ENCODE measurements at regions not wholly inside any gene's neighbourhood (a gene's known extent, or its start where the extent isn't known, plus 50 kb on each side); places are given as distances from the start of the nearest gene placed in this dataset.
"Not testable (repeated sequence)": the region's sequence is repeated elsewhere in the genome, so short reads cannot be mapped to it uniquely, and the experiment has no call there.

GRCh38 chr9:129453734-129454133 is 167.2 kb downstream of the C9orf50 start:
- no peak for DNase-seq

GRCh38 chr9:129451669-129452068 is 169.2 kb downstream of the C9orf50 start:
- no peak for DNase-seq

- DNase-seq, result no peak
Observed at GRCh38 chr9:129451089-129451656, 169.7 kb downstream of the C9orf50 start.

GRCh38 chr9:129449066-129449465 is 171.8 kb downstream of the C9orf50 start:
- no peak for DNase-seq

GRCh38 chr9:129446828-129447550 is 173.9 kb downstream of the C9orf50 start:
- no peak for DNase-seq

- DNase-seq, result no peak
Observed at GRCh38 chr9:129445794-129446306, 175.1 kb downstream of the C9orf50 start.

GRCh38 chr9:129443515-129444164 is 177.3 kb downstream of the C9orf50 start:
- DNase-seq, result not testable (repeated sequence)

- no peak for DNase-seq
Observed at GRCh38 chr9:129442803-129443511, 177.9 kb downstream of the C9orf50 start.

GRCh38 chr9:129441852-129442251 is 179.0 kb downstream of the C9orf50 start:
- no peak for DNase-seq

GRCh38 chr9:129440435-129441186 is 180.3 kb downstream of the C9orf50 start:
- DNase-seq, result no peak

- no peak for DNase-seq
Observed at GRCh38 chr9:129439242-129439641, 181.7 kb downstream of the C9orf50 start.

- DNase-seq, result no peak
Observed at GRCh38 chr9:129437626-129438323, 183.1 kb downstream of the C9orf50 start.

GRCh38 chr9:129436751-129437625 is 183.9 kb downstream of the C9orf50 start:
- no peak for DNase-seq

- no peak for DNase-seq
Observed at GRCh38 chr9:129435988-129436717, 184.7 kb downstream of the C9orf50 start.

- DNase-seq, result no peak
Observed at GRCh38 chr9:129435291-129435690, 185.6 kb downstream of the C9orf50 start.

- DNase-seq, result no peak
Observed at GRCh38 chr9:129434187-129434586, 186.7 kb downstream of the C9orf50 start.

- DNase-seq, result no peak
Observed at GRCh38 chr9:129432297-129433154, 188.4 kb downstream of the C9orf50 start.

GRCh38 chr9:129430940-129431643 is 189.8 kb downstream of the C9orf50 start:
- DNase-seq, result no peak
